ENCODE measurements at regions not wholly inside any gene's neighbourhood (a gene's known extent, or its start where the extent isn't known, plus 50 kb on each side); places are given as distances from the start of the nearest gene placed in this dataset.

GRCh38 chr16:56140645-56141044 is 50.6 kb upstream of the GNAO1 start:
- no peak for DNase-seq

- no peak for DNase-seq
Measured at GRCh38 chr16:56137269-56137668, 54.0 kb upstream of the GNAO1 start.

GRCh38 chr16:56136256-56136655 is 55.0 kb upstream of the GNAO1 start:
- no peak for DNase-seq

- no peak for DNase-seq
Measured at GRCh38 chr16:56134790-56135189, 56.5 kb upstream of the GNAO1 start.

DNA sequence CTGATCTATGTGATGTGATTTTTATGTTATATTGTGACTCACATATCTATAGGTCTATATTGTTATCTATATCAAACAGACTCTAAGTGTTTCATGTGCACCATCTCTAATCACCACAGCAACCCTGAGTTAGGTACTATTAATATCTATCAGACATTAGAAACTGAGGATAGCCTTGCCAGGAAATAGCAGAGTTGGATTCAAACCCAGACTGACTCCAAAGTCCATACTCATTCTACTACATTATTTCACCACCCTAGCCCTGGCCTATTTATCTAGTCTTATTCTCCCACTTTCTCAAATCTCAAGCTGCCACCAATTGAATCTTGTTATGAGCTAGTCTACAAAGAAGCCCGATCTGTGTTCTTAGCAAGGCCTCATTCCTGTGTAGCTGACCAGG is 65.4 kb upstream of the GNAO1 start:
- no peak for DNase-seq

- DNase-seq: no peak
Measured at GRCh38 chr16:56122251-56122650, 69.0 kb upstream of the GNAO1 start.

GRCh38 chr16:56121156-56121500 is 70.2 kb upstream of the GNAO1 start:
- no peak for DNase-seq

DNA sequence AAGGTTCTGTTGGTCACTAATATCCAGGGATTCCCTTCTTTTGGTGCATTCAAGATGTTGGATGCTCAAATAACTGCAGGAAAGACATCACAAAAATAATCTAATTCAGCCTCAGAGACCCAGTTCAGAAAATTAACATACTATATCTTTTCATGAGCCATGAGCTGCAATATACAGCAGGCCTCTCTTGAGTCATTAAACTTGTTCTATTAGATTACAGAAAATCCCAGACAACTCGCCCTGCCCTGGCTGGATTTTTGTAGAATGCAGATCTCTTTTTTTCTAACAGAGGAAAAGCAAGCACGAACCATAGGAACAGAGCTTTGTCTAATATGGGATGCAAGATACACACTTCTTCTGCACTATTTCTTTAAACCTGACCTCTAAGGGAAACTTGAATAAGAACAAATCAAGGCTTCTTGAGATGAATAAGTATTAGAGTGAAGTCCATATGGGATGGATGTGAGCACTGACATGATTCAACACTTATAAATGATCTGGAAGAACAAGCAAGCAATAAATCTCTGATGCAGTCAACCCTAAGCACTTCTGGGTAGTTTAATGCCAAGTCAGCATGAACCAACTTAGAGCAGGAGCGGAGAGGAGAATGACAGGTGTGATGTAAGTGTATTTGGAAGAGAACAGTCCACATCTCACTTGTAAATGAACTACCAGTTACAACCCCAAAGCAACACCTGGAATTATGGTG is 70.7 kb upstream of the GNAO1 start:
- DNase-seq: no peak

- DNase-seq: no peak
Measured at GRCh38 chr16:56119133-56119532, 72.2 kb upstream of the GNAO1 start.

- no peak for DNase-seq
Measured at GRCh38 chr16:56116577-56116964, 74.7 kb upstream of the GNAO1 start.

GRCh38 chr16:56115817-56116576 is 75.3 kb upstream of the GNAO1 start:
- peak; percentile 70 for DNase-seq

DNA sequence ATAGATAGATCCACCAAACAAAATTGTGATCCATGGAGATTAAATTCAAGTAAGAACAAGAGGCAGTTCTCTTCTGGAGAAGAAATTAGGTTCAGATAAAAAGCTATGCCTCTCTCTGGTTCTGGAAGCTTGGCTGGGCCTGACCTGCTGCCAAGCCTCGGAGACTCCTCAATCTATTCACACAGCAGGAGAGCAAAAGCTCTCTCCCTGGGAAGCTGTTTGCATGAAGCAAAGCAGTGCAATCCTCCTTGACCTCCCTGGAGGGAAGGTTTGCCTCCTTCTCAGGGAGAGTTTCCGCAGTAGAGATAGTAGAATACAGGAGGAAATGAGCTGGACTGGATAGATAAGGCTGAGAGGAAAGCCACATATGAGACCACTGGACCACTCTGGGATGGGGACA is 78.1 kb upstream of the GNAO1 start:
- no peak for DNase-seq

- no peak for DNase-seq
Measured at GRCh38 chr16:56111100-56111499, 80.2 kb upstream of the GNAO1 start.

GRCh38 chr16:56109994-56110393 is 81.3 kb upstream of the GNAO1 start:
- no peak for DNase-seq

DNA sequence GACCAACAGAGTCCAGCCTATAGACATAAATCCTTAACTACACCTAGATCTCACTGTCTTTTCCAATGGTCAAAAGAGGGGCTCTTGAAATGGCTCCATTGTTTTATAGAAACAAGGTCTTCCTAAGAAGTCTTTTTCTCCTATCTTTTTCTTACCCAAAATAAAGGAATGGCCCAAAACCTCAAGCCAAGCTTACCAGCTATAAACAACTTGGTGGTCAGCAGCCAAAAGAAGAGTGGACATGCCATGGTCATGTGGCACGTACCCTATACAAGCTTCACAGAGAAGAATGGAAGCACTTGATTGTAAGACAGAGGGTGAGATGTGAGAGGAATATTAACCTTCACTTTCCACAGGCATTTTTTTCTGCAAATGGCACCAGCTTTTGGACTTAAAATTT is 82.1 kb upstream of the GNAO1 start:
- no peak for DNase-seq

DNA sequence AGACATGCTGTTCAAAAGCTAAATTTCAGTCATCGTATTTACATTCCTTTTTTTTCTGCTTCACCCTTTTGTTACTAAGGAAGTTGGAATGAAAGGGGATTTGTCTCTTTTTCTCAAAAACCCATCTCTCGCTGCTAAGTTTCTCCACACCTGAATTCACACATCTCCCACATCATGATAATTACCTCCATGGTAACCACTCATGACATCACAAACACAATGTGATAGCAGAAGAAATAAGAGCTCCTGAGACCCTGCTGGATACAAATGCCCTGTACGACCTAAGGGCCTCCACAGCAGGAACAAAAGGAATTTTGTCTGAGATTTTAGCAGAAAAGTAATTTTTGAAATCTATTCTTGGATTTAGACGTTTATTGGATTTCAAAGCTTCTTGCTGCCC is 82.6 kb upstream of the GNAO1 start:
- DNase-seq: peak; percentile 74

GRCh38 chr16:56108056-56108471 is 83.2 kb upstream of the GNAO1 start:
- peak; percentile 92 for DNase-seq

DNA sequence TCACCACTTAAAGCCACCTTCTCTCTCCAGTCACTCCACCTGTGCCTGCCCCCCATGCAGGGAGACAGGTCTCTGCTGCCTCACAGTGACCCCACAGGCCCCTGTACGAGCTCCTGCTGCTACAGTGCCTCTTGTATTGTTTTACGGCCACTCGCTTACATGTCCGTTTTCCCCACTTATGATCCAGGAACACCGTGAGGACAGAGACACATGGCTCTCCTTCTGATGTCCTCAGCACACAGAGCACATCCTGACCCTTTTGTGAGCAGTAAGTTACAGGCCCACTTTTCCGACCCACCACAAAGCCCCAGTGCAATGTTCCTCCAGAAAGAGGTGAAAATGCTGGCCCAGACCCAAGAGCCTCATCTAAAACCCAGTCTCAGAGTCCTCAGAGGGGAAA is 84.8 kb upstream of the GNAO1 start:
- DNase-seq: no peak

- DNase-seq: no peak
Measured at GRCh38 chr16:56102906-56103305, 88.4 kb upstream of the GNAO1 start.

GRCh38 chr16:56102183-56102686 is 89.1 kb upstream of the GNAO1 start:
- DNase-seq: peak; percentile 99

GRCh38 chr16:56101480-56101879 is 89.8 kb upstream of the GNAO1 start:
- no peak for DNase-seq

DNA sequence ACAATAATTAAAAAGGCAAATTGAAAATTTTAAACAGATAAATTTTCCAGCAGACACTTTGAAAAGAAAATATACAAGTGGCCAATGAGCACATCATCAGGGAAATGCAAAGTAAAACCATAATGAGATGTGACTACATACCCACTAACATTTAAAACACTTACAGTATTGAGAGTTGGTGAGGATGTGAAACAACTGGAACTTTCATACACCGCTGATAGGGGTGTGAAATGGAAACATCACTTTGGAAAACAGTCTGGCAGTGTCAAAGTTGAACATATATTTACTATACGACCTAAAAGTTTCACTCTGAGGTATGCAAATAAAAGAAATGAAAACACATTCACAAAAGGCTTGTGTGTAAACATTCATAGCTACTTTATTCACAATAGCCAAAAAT is 94.0 kb upstream of the GNAO1 start:
- DNase-seq: no peak

- DNase-seq: peak; percentile 44
Measured at GRCh38 chr16:56094231-56094630, 97.1 kb upstream of the GNAO1 start.

DNA sequence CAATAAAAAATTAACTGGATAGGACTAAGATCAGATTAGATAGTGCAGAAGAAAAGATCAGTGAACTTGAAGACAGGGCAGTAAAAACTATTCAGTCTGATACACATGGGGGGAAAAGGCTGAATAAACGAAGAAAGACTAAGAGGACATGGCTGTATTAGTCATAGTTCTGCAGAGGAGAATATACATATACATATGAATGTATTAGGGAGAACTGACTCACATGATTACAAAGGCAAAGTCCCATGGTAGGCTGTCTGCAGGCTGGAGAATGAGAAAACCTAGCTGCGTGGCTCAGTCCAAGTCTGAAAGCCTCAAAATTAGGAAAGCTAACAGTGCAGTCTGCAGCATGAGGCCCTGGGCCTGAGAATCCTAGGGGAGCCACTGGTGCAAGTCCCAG is 98.2 kb upstream of the GNAO1 start:
- no peak for DNase-seq

DNA sequence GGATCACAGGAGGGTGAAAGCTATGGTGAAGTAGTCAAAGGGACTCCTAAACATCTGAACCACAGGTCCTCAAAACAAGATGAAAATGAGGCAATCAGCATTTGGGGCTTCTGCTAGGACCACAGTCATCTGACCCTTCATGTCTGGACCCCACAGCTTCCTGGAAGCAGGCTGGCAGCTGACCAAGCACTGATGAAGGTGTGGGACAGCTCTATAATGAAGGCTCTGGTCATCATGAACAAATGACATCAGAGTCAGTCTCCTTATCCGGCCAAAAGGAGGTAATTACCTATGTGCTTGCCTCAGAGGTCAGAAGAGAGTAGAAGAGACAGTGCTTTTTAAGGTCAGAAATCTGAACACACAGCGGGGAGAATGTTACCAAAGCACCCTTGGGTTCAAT is 101.2 kb upstream of the GNAO1 start:
- no peak for DNase-seq
